WTC11 (cell line): ENCODE measurements at regions not wholly inside any gene's neighbourhood (a gene's known extent, or its start where the extent isn't known, plus 50 kb on each side); places are given as distances from the start of the nearest gene placed in this dataset.

ENCODE experiments used
- ATF1 ChIP-seq: sonication (generic); formaldehyde crosslinking; IDR thresholded peaks from 2 replicates; pipeline ENCODE4 v1.8.1; 2023; ENCODE audit warnings: mild to moderate bottlenecking, moderate library complexity, missing genetic modification reagents
- GABPB1 ChIP-seq: sonication (generic); formaldehyde crosslinking; IDR thresholded peaks from 2 replicates; pipeline ENCODE4 v1.8.1; 2023; ENCODE audit warnings: mild to moderate bottlenecking, missing genetic modification reagents
- NR1H2 ChIP-seq: sonication (generic); formaldehyde crosslinking; IDR thresholded peaks from 2 replicates; pipeline ENCODE4 v1.9.0; 2021; ENCODE audit warnings: mild to moderate bottlenecking, moderate library complexity, missing genetic modification reagents
- NR3C1 ChIP-seq: sonication (generic); formaldehyde crosslinking; conservative IDR thresholded peaks from 2 replicates; pipeline ENCODE4 v1.8.1; 2023; ENCODE audit warnings: low read depth, mild to moderate bottlenecking, missing genetic modification reagents
- RORB ChIP-seq: fragments of 250-450 bp; sonication (Bioruptor Pico); IDR thresholded peaks from 2 replicates; pipeline ENCODE4 v1.9.0; 2021; ENCODE audit warnings: mild to moderate bottlenecking
- SMAD3 ChIP-seq: sonication (generic); formaldehyde crosslinking; IDR thresholded peaks from 2 replicates; pipeline ENCODE4 v1.8.0; 2022; ENCODE audit warnings: missing genetic modification reagents, mild to moderate bottlenecking, borderline replicate concordance
- SP1 ChIP-seq: sonication (generic); formaldehyde crosslinking; conservative IDR thresholded peaks from 2 replicates; pipeline ENCODE4 v1.8.1; 2022; ENCODE audit warnings: missing genetic modification reagents
- TEAD4 ChIP-seq: sonication (generic); formaldehyde crosslinking; IDR thresholded peaks from 2 replicates; pipeline ENCODE4 v1.8.0; 2022; ENCODE audit warnings: mild to moderate bottlenecking, missing genetic modification reagents
- ZNF121 ChIP-seq: sonication (generic); formaldehyde crosslinking; IDR thresholded peaks from 2 replicates; pipeline ENCODE4 v1.8.0; 2023; ENCODE audit warnings: missing genetic modification reagents
- ZNF317 ChIP-seq: sonication (generic); formaldehyde crosslinking; IDR thresholded peaks from 2 replicates; pipeline ENCODE4 v1.8.1; 2023; ENCODE audit warnings: low read depth, mild to moderate bottlenecking, moderate library complexity, missing genetic modification reagents, borderline replicate concordance
- TF ChIP-seq, protein P1 (sequence below): sonication (generic); formaldehyde crosslinking; IDR thresholded peaks from 2 replicates; pipeline ENCODE4 v1.8.1; 2022; ENCODE audit warnings: low read depth, missing genetic modification reagents, borderline replicate concordance
- TF ChIP-seq, protein P2 (sequence below): fragments of 200-600 bp; IDR thresholded peaks from 2 replicates; pipeline ENCODE4 v1.8.0; 2022; ENCODE audit warnings: antibody characterized with exemption
- TF ChIP-seq, protein P3 (sequence below): sonication (generic); formaldehyde crosslinking; IDR thresholded peaks from 2 replicates; pipeline ENCODE4 v1.8.1; 2022; ENCODE audit warnings: mild to moderate bottlenecking, missing genetic modification reagents, moderate library complexity, borderline replicate concordance
- TF ChIP-seq, protein P4 (sequence below): fragments of 250-450 bp; sonication (Bioruptor Pico); conservative IDR thresholded peaks from 2 replicates; pipeline ENCODE4 v1.9.0; 2021; ENCODE audit warnings: mild to moderate bottlenecking

DNA sequence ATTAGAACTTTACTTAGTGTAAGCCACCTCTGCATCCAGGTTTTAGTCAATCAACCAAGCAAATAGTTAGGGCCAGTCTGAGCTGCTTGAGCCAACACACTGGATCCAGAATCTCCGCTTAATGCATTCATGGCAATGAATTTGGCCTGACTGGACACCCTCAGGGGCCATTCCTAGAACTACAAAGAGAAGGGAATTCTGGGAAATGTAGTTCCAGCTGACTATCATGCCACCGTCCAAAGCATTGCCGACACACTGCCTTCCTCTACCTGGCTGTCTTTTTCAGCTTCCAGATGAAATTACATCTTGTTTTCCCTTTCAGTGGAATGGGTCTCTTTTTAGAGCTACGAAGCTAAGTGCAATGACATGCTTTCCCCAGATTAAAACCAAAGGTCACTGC lies 163.0 kb upstream of the IGSF21 start:
- TF ChIP-seq TEAD4 (CRISPR knock-in tag), result no peak
- TF ChIP-seq, protein P1, sequence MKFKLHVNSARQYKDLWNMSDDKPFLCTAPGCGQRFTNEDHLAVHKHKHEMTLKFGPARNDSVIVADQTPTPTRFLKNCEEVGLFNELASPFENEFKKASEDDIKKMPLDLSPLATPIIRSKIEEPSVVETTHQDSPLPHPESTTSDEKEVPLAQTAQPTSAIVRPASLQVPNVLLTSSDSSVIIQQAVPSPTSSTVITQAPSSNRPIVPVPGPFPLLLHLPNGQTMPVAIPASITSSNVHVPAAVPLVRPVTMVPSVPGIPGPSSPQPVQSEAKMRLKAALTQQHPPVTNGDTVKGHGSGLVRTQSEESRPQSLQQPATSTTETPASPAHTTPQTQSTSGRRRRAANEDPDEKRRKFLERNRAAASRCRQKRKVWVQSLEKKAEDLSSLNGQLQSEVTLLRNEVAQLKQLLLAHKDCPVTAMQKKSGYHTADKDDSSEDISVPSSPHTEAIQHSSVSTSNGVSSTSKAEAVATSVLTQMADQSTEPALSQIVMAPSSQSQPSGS (CRISPR knock-in tag), result no peak
- no peak for TF ChIP-seq NR3C1 (CRISPR knock-in tag)
- no peak for TF ChIP-seq SMAD3
- TF ChIP-seq, protein P2, sequence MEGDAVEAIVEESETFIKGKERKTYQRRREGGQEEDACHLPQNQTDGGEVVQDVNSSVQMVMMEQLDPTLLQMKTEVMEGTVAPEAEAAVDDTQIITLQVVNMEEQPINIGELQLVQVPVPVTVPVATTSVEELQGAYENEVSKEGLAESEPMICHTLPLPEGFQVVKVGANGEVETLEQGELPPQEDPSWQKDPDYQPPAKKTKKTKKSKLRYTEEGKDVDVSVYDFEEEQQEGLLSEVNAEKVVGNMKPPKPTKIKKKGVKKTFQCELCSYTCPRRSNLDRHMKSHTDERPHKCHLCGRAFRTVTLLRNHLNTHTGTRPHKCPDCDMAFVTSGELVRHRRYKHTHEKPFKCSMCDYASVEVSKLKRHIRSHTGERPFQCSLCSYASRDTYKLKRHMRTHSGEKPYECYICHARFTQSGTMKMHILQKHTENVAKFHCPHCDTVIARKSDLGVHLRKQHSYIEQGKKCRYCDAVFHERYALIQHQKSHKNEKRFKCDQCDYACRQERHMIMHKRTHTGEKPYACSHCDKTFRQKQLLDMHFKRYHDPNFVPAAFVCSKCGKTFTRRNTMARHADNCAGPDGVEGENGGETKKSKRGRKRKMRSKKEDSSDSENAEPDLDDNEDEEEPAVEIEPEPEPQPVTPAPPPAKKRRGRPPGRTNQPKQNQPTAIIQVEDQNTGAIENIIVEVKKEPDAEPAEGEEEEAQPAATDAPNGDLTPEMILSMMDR, result no peak
- no peak for TF ChIP-seq ZNF317 (CRISPR knock-in tag)
- TF ChIP-seq, protein P3, sequence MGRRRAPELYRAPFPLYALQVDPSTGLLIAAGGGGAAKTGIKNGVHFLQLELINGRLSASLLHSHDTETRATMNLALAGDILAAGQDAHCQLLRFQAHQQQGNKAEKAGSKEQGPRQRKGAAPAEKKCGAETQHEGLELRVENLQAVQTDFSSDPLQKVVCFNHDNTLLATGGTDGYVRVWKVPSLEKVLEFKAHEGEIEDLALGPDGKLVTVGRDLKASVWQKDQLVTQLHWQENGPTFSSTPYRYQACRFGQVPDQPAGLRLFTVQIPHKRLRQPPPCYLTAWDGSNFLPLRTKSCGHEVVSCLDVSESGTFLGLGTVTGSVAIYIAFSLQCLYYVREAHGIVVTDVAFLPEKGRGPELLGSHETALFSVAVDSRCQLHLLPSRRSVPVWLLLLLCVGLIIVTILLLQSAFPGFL (CRISPR knock-in tag), result no peak
- no peak for TF ChIP-seq ZNF121
- TF ChIP-seq NR1H2 (CRISPR knock-in tag), result no peak
- TF ChIP-seq ATF1 (CRISPR knock-in tag), result no peak
- TF ChIP-seq SP1 (CRISPR knock-in tag), result no peak
- TF ChIP-seq GABPB1 (CRISPR knock-in tag), result no peak
- TF ChIP-seq, protein P4, sequence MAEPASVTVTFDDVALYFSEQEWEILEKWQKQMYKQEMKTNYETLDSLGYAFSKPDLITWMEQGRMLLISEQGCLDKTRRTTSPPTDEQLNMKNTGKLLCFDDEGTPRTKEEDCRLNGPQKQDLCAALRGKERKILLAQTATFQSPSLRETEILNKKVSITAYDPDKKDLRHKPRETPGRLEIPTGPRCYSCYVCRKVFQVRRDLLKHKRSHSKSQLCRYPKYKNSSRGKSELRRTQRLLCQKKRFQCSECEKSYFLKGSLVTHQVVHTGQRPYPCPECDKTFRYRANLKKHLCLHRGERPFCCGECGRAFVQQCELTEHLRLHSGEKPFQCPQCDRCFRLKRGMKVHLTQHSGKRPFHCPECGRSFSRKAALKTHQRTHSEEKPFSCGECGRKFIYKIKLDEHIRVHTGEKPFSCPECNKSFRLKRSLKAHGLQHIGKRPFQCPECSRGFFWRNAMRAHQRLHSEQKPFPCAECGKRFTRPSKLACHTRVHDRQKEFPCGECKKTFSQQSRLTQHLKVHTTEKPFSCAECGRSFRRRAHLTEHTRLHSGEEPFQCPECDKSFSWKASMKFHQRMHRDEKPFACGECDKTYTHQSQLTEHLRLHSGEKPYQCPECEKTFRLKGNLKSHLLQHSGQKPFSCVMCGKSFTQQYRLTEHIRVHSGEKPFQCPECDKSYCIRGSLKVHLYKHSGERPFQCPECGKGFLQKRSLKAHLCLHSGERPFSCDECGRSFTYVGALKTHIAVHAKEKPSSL (CRISPR knock-in tag), result no peak
- no peak for TF ChIP-seq RORB (CRISPR knock-in tag)
